ENCODE measurements at regions not wholly inside any gene's neighbourhood (a gene's known extent, or its start where the extent isn't known, plus 50 kb on each side); places are given as distances from the start of the nearest gene placed in this dataset.

- TF ChIP-seq, protein P1, sequence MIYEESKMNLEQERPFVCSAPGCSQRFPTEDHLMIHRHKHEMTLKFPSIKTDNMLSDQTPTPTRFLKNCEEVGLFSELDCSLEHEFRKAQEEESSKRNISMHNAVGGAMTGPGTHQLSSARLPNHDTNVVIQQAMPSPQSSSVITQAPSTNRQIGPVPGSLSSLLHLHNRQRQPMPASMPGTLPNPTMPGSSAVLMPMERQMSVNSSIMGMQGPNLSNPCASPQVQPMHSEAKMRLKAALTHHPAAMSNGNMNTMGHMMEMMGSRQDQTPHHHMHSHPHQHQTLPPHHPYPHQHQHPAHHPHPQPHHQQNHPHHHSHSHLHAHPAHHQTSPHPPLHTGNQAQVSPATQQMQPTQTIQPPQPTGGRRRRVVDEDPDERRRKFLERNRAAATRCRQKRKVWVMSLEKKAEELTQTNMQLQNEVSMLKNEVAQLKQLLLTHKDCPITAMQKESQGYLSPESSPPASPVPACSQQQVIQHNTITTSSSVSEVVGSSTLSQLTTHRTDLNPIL (CRISPR knock-in tag; IDR thresholded peaks at IDR 0.05; ENCODE audit: low read depth) = no peak
- TF ChIP-seq, protein P2, sequence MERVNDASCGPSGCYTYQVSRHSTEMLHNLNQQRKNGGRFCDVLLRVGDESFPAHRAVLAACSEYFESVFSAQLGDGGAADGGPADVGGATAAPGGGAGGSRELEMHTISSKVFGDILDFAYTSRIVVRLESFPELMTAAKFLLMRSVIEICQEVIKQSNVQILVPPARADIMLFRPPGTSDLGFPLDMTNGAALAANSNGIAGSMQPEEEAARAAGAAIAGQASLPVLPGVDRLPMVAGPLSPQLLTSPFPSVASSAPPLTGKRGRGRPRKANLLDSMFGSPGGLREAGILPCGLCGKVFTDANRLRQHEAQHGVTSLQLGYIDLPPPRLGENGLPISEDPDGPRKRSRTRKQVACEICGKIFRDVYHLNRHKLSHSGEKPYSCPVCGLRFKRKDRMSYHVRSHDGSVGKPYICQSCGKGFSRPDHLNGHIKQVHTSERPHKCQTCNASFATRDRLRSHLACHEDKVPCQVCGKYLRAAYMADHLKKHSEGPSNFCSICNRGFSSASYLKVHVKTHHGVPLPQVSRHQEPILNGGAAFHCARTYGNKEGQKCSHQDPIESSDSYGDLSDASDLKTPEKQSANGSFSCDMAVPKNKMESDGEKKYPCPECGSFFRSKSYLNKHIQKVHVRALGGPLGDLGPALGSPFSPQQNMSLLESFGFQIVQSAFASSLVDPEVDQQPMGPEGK (CRISPR knock-in tag; IDR thresholded peaks at IDR 0.05; ENCODE audit: borderline replicate concordance) = no peak
These were observed 455.3 kb downstream of the KCNT2 start for GRCh38 chr1:196152975-196153374.
